OCI-LY1 (cell line): ENCODE measurements at regions not wholly inside any gene's neighbourhood (a gene's known extent, or its start where the extent isn't known, plus 50 kb on each side); places are given as distances from the start of the nearest gene placed in this dataset.

Experiments used
- CTCF ChIP-seq: fragments of 200-600 bp; sonication (generic), shearing (Covaris generic); IDR thresholded peaks from 2 replicates; pipeline ENCODE4 v1.5.1; 2017; ENCODE audit warnings: mild to moderate bottlenecking, antibody characterized with exemption, low read length, moderate library complexity, mixed read lengths
- EZH2 ChIP-seq: fragments of 200-600 bp; sonication (generic), shearing (Covaris generic); IDR thresholded peaks from 2 replicates; pipeline ENCODE4 v1.8.0; 2017; ENCODE audit warnings: borderline replicate concordance, mixed run types, mild to moderate bottlenecking, antibody characterized with exemption, low read length, moderate library complexity, mixed read lengths

- TF ChIP-seq CTCF (no peak), EZH2 (no peak)
Observed at GRCh38 chr5:152607401-152608160, 202.5 kb upstream of the NMUR2 start.
